ENCODE measurements at regions not wholly inside any gene's neighbourhood (a gene's known extent, or its start where the extent isn't known, plus 50 kb on each side); places are given as distances from the start of the nearest gene placed in this dataset.

DNA sequence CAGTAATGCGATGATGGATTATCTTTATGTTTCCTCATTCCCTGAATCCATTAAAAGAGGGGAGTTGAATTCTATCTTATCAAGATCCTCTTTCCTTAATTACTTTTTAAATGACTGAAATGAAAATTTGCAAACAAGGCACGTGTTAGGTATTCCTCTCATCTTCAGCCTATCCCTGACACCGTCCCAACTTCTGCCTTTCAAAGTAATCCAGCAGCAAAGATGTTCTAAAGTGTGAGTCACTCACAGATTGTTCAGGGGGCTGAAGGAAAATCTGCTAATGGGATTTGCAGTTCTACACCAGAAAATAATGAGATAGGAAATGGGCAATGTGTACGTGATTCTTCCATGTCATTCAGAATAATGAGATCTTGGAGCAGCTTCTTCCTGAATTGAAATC, 403.0 kb downstream of the ARHGEF28 start (continued):
- no peak for TF ChIP-seq SIX5 (IDR thresholded peaks at IDR 0.05; ENCODE audit: low read depth, low read length, severe bottlenecking)
- TF ChIP-seq, protein P1, sequence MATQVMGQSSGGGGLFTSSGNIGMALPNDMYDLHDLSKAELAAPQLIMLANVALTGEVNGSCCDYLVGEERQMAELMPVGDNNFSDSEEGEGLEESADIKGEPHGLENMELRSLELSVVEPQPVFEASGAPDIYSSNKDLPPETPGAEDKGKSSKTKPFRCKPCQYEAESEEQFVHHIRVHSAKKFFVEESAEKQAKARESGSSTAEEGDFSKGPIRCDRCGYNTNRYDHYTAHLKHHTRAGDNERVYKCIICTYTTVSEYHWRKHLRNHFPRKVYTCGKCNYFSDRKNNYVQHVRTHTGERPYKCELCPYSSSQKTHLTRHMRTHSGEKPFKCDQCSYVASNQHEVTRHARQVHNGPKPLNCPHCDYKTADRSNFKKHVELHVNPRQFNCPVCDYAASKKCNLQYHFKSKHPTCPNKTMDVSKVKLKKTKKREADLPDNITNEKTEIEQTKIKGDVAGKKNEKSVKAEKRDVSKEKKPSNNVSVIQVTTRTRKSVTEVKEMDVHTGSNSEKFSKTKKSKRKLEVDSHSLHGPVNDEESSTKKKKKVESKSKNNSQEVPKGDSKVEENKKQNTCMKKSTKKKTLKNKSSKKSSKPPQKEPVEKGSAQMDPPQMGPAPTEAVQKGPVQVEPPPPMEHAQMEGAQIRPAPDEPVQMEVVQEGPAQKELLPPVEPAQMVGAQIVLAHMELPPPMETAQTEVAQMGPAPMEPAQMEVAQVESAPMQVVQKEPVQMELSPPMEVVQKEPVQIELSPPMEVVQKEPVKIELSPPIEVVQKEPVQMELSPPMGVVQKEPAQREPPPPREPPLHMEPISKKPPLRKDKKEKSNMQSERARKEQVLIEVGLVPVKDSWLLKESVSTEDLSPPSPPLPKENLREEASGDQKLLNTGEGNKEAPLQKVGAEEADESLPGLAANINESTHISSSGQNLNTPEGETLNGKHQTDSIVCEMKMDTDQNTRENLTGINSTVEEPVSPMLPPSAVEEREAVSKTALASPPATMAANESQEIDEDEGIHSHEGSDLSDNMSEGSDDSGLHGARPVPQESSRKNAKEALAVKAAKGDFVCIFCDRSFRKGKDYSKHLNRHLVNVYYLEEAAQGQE (IDR thresholded peaks at IDR 0.05; ENCODE audit: low read depth, low read length), result no peak
- TF ChIP-seq, protein P2, sequence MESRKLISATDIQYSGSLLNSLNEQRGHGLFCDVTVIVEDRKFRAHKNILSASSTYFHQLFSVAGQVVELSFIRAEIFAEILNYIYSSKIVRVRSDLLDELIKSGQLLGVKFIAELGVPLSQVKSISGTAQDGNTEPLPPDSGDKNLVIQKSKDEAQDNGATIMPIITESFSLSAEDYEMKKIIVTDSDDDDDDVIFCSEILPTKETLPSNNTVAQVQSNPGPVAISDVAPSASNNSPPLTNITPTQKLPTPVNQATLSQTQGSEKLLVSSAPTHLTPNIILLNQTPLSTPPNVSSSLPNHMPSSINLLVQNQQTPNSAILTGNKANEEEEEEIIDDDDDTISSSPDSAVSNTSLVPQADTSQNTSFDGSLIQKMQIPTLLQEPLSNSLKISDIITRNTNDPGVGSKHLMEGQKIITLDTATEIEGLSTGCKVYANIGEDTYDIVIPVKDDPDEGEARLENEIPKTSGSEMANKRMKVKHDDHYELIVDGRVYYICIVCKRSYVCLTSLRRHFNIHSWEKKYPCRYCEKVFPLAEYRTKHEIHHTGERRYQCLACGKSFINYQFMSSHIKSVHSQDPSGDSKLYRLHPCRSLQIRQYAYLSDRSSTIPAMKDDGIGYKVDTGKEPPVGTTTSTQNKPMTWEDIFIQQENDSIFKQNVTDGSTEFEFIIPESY (IDR thresholded peaks at IDR 0.05), result no peak
- no peak for TF ChIP-seq MYB (IDR thresholded peaks at IDR 0.05; ENCODE audit: borderline replicate concordance, low read depth, low read length)
- no peak for TF ChIP-seq ZBED1 (IDR thresholded peaks at IDR 0.05; ENCODE audit: borderline replicate concordance)

GRCh38 chr5:74028406-74028805, 402.4 kb downstream of the ARHGEF28 start:
- no peaks in the 10 kb centered on the region for H3K36me3 ChIP-seq (ENCODE audit: control insufficient read depth in 2 of 2, insufficient read depth in 2 of 2, low read length in 1 of 2)
- H3K79me2 ChIP-seq (ENCODE audit: control insufficient read depth, insufficient read depth, low read length), result no peaks in the 10 kb centered on the region
- H3K9me3 ChIP-seq (replicated peaks; ENCODE audit: control insufficient read depth, insufficient read depth, low read length), result no peaks in the 10 kb centered on the region
- H3K4me3 ChIP-seq, result no peak overlapping the region
- no peaks in the 10 kb centered on the region for H3K27me3 ChIP-seq (replicated peaks in 1 of 2; ENCODE audit: control insufficient read depth in 2 of 2, insufficient read depth in 2 of 2, low read length in 1 of 2)
- H3K27ac ChIP-seq (ENCODE audit: control insufficient read depth, insufficient read depth), result no peak overlapping the region
- RAD21 ChIA-PET (ENCODE audit: unreplicated experiment), result no interaction called here
- POLR2A ChIA-PET, result no interaction called here
- BruUV-seq (replicated peaks), result no TSS peak
- H3K4me1 ChIP-seq (ENCODE audit: control insufficient read depth, insufficient read depth, low read length), result no peaks in the 10 kb centered on the region
- 32% methylated on average over 3 of the region's 3 CpGs for WGBS (ENCODE audit: insufficient coverage, insufficient replicate concordance, low lambda C conversion rate, missing lambda C conversion rate)
- no peak overlapping the region for H2AFZ ChIP-seq (ENCODE audit: control insufficient read depth, low read depth, low read length)
- FAIRE-seq (no peak), DNase-seq (ENCODE audit: low read depth, low spot score) (no peak), ATAC-seq (no peak)
- H3K9ac ChIP-seq (ENCODE audit: control insufficient read depth, insufficient read depth, low read length), result no peak overlapping the region
- H4K20me1 ChIP-seq (ENCODE audit: control insufficient read depth, insufficient read depth), result no peaks in the 10 kb centered on the region
- in situ Hi-C loops (cut with MboI) (no loop called here), intact Hi-C loops (cut with micrococcal nuclease; ENCODE audit: unreplicated experiment) (no loop called here)
- CTCF ChIA-PET, result interaction anchor here (2.0 kb wide), 1 partner anchor 126 kb away, joined by 6 read pairs; no protein-coding TSS in a partner anchor
- SMC1A ChIA-PET (ENCODE audit: uncharacterized antibody, unreplicated experiment), result no interaction called here
- H3K4me2 ChIP-seq (ENCODE audit: control insufficient read depth, insufficient read depth), result no peak overlapping the region
- TF ChIP-seq RAD21 (IDR thresholded peaks at IDR 0.05; ENCODE audit: insufficient read depth, low read depth, low read length), result no peak
- no peak for TF ChIP-seq SMC3 (IDR thresholded peaks at IDR 0.05; ENCODE audit: borderline replicate concordance, low read length)
- TF ChIP-seq SUPT20H (IDR thresholded peaks at IDR 0.05; ENCODE audit: borderline replicate concordance, control insufficient read depth, low read depth, low read length), result no peak
- no peak for TF ChIP-seq ETV6 (conservative IDR thresholded peaks at IDR 0.05 in 1 of 2, IDR thresholded peaks at IDR 0.05 in 1 of 2; ENCODE audit: borderline replicate concordance in 1 of 2, low read depth in 1 of 2)
- TF ChIP-seq, protein P3, sequence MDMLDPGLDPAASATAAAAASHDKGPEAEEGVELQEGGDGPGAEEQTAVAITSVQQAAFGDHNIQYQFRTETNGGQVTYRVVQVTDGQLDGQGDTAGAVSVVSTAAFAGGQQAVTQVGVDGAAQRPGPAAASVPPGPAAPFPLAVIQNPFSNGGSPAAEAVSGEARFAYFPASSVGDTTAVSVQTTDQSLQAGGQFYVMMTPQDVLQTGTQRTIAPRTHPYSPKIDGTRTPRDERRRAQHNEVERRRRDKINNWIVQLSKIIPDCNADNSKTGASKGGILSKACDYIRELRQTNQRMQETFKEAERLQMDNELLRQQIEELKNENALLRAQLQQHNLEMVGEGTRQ (IDR thresholded peaks at IDR 0.05; ENCODE audit: borderline replicate concordance, low read depth, low read length), result no peak
- TF ChIP-seq, protein P4, sequence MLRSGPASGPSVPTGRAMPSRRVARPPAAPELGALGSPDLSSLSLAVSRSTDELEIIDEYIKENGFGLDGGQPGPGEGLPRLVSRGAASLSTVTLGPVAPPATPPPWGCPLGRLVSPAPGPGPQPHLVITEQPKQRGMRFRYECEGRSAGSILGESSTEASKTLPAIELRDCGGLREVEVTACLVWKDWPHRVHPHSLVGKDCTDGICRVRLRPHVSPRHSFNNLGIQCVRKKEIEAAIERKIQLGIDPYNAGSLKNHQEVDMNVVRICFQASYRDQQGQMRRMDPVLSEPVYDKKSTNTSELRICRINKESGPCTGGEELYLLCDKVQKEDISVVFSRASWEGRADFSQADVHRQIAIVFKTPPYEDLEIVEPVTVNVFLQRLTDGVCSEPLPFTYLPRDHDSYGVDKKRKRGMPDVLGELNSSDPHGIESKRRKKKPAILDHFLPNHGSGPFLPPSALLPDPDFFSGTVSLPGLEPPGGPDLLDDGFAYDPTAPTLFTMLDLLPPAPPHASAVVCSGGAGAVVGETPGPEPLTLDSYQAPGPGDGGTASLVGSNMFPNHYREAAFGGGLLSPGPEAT (IDR thresholded peaks at IDR 0.05; ENCODE audit: low read depth), result no peak
- TF ChIP-seq ASH2L (IDR thresholded peaks at IDR 0.05; ENCODE audit: borderline replicate concordance, low read depth), result no peak
- TF ChIP-seq TBL1XR1 (IDR thresholded peaks at IDR 0.05; ENCODE audit: low read depth, low read length), result no peak
- TF ChIP-seq, protein P5, sequence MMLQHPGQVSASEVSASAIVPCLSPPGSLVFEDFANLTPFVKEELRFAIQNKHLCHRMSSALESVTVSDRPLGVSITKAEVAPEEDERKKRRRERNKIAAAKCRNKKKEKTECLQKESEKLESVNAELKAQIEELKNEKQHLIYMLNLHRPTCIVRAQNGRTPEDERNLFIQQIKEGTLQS (IDR thresholded peaks at IDR 0.05; ENCODE audit: borderline replicate concordance, extremely low read depth, low read depth, low read length), result no peak
- TF ChIP-seq BACH1 (IDR thresholded peaks at IDR 0.05; ENCODE audit: borderline replicate concordance), result no peak
